HT-29 (cell line): ENCODE measurements at regions not wholly inside any gene's neighbourhood (a gene's known extent, or its start where the extent isn't known, plus 50 kb on each side); places are given as distances from the start of the nearest gene placed in this dataset.

Source experiments
- DNase-seq: peaks from one replicate; pipeline ENCODE4 v3.0.0-alpha.2; 2015; ENCODE audit warnings: low spot score

GRCh38 chr10:2861632-2862210 lies 205.6 kb upstream of the PFKP start:
- DNase-seq: no peak

GRCh38 chr10:2858452-2858851 lies 208.9 kb upstream of the PFKP start:
- DNase-seq: no peak

GRCh38 chr10:2856598-2856997 lies 210.8 kb upstream of the PFKP start:
- no peak for DNase-seq

DNA sequence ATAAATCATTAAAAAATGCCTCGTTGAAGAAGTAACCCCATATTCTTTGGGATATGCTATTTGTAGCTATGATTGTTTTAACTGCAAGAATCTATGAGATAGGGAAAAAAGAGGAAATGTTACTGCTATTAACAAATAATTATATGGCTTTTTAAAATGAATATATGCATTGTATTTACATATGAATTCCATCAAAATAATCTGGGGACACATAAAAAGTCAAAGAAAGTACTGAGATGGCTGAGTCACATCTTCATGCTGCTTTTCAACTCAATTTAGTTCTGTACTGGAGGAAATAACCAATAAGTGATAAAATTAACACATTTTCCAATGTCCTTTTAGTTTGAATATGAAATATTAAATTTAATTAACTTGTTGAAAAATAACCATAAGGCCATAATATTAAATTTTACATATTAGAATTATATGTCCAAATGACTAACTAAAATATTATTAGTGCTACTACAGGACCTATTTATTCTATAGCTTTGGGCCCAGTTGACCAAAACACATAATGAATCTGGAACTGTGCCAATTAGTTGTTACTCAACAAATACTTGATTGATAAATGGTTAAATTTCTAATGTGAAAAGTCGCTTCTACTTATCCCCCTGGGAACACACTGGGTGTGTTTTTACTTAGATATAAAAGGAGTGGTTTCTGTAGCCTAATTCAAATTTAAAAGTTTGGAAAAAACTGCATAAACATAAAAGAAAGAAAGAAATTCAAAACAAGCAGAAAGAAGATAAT lies 214.6 kb upstream of the PFKP start:
- no peak for DNase-seq

DNA sequence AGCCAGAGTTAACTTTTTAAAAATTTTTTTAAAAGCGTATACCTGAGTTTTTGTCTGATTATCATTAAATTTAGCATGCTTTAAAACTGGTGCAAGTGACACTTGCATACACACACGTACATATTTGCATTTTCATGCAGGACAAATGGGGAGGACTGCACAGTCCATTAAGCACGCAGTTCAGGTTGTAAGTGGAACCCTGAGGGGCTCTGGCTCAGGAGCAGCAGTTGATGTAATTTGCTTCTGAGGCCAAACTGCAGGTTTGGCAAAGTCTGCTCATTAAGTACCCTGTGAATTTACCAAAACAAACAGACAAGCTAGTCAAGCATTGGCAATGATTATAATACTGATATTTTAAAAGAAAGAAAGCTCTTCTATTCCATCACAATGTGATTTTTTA lies 215.8 kb upstream of the PFKP start:
- DNase-seq: no peak

DNA sequence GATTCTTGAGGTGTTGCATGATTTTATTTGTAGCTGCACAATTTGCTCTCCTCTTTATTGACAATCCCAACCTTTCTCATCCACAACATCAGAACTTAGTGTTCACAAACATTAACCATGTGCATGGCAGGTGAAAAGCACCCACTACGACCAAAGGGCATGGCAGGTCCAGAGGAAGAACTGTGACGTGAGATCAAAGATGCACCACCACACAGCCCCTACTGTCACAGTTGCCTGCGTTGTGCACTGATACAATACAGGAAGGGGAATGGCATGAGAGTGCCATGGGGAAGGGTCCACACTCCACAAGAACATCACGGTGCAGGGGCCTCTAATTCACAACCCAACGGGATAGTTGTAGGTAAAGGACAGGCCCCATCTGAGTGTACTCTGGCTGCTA lies 217.1 kb upstream of the PFKP start:
- DNase-seq: no peak

GRCh38 chr10:2844925-2845324 lies 222.4 kb upstream of the PFKP start:
- DNase-seq: no peak

GRCh38 chr10:2839081-2839725 lies 228.1 kb upstream of the PFKP start:
- DNase-seq: peak; percentile 83

GRCh38 chr10:2837674-2838073 lies 229.7 kb upstream of the PFKP start:
- DNase-seq: no peak

DNA sequence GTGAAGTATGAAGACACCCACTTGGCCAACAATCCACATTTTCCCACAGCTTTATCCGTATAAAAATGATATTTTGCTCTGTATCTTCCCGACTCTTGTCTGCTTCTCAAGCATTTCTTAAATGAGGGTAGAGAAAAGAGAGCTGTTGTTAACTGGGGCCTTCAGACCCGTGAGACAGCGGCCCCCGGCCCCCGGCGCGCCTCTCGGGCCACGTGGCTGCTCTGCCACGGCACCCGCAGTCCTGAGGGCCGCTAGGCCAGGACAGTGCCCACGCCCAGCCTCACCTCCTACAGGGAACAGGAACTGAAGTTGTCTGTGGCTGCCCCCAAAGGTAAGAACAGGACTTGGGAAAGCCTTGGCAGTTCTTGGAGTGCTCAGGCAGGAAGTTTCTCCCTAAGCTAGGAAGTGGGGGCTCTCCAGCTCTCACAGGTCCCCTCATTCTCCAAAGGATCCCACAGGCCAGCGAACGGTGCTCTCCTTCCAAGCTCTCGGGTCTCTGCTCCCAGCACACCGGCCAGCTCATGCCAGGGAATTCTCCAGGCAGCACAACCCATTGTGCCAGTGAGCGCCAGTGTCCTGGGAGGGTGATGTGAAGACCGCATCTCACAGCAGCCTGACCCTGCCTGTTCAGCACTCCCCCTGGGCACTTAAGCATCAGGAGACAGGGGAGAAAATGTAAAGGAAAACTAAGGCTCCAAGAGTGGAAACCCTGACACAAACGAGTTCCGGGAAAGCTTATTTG lies 230.3 kb upstream of the PFKP start:
- DNase-seq: no peak

DNA sequence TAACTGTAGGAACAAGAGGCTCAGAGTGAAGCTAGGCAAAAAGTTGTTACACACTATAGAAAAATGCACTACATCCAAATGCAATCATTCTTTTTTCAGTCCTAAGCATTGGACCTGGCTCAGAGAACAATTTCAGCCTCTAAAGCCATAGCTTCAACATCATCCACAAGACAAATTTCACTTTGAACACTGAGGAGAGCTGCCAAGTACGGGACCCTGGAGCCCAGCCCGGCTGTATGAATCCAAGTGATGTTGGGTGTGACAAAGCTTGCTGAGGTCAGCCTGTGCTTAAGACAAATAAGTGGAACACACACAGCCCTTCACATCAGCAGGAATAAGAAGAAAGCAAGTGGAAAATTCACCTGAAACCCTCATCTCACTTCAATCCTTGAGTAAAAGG lies 233.1 kb upstream of the PFKP start:
- DNase-seq: no peak

DNA sequence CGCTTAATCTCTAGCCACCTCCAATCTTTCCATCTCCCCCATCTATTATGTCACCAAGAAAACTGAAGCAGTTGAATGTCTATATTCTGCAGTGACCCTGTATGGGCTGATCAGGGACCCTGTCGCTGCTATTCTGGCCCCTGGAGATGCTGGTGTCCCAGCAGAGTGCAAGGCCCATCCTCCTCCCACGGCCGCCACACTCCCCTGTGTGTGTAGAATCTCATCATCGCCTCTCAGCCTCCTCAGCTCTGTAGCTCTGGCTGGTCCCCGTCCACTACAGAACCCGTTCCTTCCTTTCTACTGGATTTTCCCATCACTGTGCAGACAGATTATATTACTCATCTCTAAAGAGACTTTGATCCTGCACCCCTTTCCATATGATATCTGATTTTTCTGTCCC lies 235.8 kb upstream of the PFKP start:
- DNase-seq: no peak

DNA sequence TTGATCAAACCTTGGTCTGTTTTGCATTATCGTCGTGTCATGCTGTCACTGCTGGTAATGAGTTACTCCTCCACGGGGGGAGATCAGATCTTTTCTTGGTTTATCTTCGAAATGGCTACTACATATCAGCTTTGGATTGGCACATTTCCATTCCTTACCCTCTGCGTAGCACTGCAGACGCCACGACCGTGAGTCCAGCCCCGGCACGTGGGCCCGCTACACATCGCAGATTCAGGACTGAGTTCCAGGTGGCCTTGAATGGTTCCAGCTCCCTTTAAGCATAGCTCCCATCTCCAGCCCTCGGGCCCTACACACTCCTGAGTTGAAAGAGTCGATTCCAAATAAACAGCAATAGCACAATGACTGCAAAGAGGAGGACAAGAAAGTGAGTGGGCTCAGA lies 238.6 kb upstream of the PFKP start:
- DNase-seq: no peak

DNA sequence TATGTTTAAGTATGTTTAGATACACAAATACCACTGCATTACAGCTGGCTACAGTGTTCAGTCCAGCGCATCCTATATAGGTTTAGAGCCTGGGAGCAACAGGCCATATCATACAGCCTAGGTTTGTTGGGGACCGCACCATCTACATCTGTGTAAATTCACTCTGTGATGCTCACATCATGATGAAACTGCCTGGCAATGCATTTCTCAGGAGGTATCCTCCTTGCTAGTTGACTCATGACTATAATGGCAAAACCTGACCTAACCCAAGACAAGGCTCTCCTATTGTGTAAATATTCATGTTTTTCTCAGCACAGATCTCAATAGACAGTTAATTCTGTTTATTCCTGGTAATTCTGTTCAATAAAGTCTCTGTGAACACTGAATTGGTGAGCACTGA lies 240.7 kb upstream of the PFKP start:
- DNase-seq: no peak

GRCh38 chr10:2825841-2826240 lies 241.5 kb upstream of the PFKP start:
- DNase-seq: no peak

- no peak for DNase-seq
Observed at GRCh38 chr10:2817940-2818636, 249.3 kb upstream of the PFKP start.

DNA sequence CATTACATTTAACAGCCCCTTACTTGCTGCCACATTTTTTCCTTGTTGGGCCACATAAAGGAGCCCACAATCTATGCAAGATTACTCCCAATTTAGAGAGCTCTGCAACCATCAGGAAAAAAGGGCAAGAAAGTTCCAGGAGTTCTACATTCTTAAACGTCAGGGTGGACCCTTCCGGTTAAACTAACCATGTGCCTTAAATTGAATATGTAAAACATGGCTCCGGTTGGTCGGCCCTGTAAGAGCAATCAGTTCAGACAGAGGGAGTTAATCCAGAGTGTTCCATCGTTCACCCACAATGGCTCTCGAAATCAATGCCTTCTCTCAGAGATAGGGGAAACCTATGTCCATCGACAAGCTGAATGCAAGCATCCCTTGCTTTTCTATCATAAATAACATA lies 253.7 kb upstream of the PFKP start:
- DNase-seq: no peak

DNA sequence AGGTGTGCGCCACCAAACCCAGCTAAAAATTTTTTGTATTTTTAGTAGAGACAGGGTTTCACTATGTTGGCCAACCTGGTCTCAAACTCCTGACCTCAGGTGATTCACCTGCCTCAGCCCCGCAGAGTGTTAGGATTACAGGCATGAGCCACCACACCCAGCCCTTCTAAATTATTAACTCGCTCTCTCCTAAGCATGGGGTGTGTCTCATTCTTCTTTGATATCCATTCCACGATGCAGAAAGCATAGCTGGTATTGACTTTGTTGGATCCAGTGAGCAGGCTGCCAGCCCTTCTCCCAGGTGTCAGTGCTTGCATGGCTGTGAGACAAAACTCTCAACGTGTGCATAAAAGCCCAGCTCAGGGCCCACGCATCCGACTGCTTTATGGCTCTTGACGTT lies 254.1 kb upstream of the PFKP start:
- no peak for DNase-seq

DNA sequence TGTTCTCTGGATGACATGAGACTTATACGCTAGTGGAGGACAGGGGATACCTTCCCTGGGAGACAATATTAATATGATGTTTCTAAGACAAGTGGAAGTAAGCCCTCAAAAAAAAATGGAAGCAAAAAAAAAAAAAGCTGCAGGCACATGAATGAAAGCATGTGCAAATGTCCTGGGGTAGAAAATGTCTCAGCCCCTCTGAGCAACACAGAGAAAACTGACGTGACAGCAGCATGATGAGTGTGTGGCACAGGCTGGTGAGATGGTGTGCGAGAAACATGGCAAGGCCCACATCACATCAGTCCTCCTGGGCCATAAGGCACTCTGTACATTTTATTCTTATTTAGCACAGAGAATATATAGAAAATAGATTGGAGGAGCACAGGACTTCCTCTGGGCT lies 254.7 kb upstream of the PFKP start:
- DNase-seq: no peak

DNA sequence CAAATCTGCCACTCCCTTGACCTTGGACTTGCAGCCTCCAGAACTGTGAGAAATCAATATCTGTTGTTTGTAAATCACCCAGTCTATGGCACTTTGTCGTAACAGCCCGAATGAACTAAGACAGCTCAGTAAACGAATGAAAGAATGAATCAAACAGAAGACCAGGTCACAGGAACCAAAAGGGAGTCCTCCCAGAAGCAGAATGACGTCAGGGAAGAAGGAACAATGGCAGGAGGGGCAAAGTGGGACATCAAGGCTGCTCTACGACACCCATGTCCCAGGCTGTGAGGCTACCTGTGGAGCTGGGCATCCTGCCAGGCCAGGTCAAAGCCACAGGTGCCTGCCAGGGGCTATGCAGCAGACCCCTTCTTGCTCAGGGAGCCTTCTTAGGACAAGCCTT lies 267.2 kb upstream of the PFKP start:
- no peak for DNase-seq

GRCh38 chr10:2798336-2799022 lies 268.9 kb upstream of the PFKP start:
- DNase-seq: no peak
